H1 (cell line): ENCODE measurements at regions not wholly inside any gene's neighbourhood (a gene's known extent, or its start where the extent isn't known, plus 50 kb on each side); places are given as distances from the start of the nearest gene placed in this dataset.
"Not testable (repeated sequence)": the region's sequence is repeated elsewhere in the genome, so short reads cannot be mapped to it uniquely, and the experiment has no call there.

Source experiments
- CHD2 ChIP-seq: IDR thresholded peaks from 2 replicates; pipeline ENCODE4 v1.6.1; 2012; ENCODE audit warnings: low read length, improper control_type of control experiment
- CTCF ChIP-seq, 3 experiments: IDR thresholded peaks; 1 replicate in 2 of 3; 2 replicates in 1 of 3; pipeline versions ENCODE4 v1.5.1 to v1.6.1; 2011; ENCODE audit warnings: low read length in 3 of 3, mild to moderate bottlenecking in 3 of 3, inconsistent platforms in 2 of 3, low read depth in 1 of 3, moderate library complexity in 1 of 3; ENCODE audit not compliant: insufficient read depth in 1 of 3; ENCODE audit errors: control extremely low read depth in 1 of 3
- EZH2 ChIP-seq: fragments of 200-600 bp; sonication (generic); IDR thresholded peaks from 2 replicates; pipeline ENCODE4 v1.7.1; 2012; ENCODE audit warnings: low read depth, mild to moderate bottlenecking, moderate library complexity, low read length, inconsistent platforms; ENCODE audit not compliant: severe bottlenecking
- POLR2A ChIP-seq, 2 experiments: IDR thresholded peaks; 1 replicate in 1 of 2; 2 replicates in 1 of 2; pipeline ENCODE4 v1.6.1; 2011; ENCODE audit warnings: low read depth in 2 of 2, low read length in 2 of 2, mild to moderate bottlenecking in 2 of 2; ENCODE audit errors: control extremely low read depth in 1 of 2
- RBBP5 ChIP-seq: IDR thresholded peaks from 2 replicates; pipeline ENCODE4 v1.7.1; 2012; ENCODE audit warnings: low read depth, mild to moderate bottlenecking, inconsistent platforms, low read length, moderate library complexity, borderline replicate concordance
- SUZ12 ChIP-seq: fragments of 200-600 bp; sonication (generic); IDR thresholded peaks from 2 replicates; pipeline ENCODE4 v1.6.1; 2012; ENCODE audit warnings: mild to moderate bottlenecking, inconsistent platforms, low read length, moderate library complexity, mixed read lengths
- TEAD4 ChIP-seq: IDR thresholded peaks from 2 replicates; pipeline ENCODE4 v1.6.1; 2012; ENCODE audit warnings: low read depth, low read length, inconsistent platforms, mixed read lengths

- not testable (repeated sequence) for TF ChIP-seq EZH2; TEAD4; CHD2; CTCF (IDR thresholded peaks at IDR 0.05; ENCODE audit: control extremely low read depth in 1 of 3, insufficient read depth in 1 of 3, low read depth in 1 of 3, low read length in 3 of 3); RBBP5; POLR2A (IDR thresholded peaks at IDR 0.05; ENCODE audit: control extremely low read depth in 1 of 2, low read depth in 2 of 2, low read length in 2 of 2); SUZ12
Observed at GRCh38 chr20:22692620-22693019, 108.2 kb upstream of the FOXA2 start.
